Spinal cord (tissue), 9 donors: ENCODE measurements at regions not wholly inside any gene's neighbourhood (a gene's known extent, or its start where the extent isn't known, plus 50 kb on each side); places are given as distances from the start of the nearest gene placed in this dataset.
"Not testable (repeated sequence)": the region's sequence is repeated elsewhere in the genome, so short reads cannot be mapped to it uniquely, and the experiment has no call there.

ENCODE experiments used
- DNase-seq, 6 donors: peaks; one replicate each; pipeline versions ENCODE4 v3.0.0 to v3.0.0-alpha.2; 2013 to 2015; ENCODE audit warnings: low spot score in 6 of 6, low read depth in 4 of 6
- H3K27ac ChIP-seq: one replicate; pipeline ENCODE4 v1.5.1; 2013; ENCODE audit warnings: low read depth, low read length, control low read depth
- H3K27me3 ChIP-seq: one replicate; pipeline ENCODE4 v1.6.1; 2013; ENCODE audit warnings: low read length; ENCODE audit not compliant: control insufficient read depth, insufficient read depth
- H3K36me3 ChIP-seq: one replicate; pipeline ENCODE4 v1.6.1; 2013; ENCODE audit warnings: low read length; ENCODE audit not compliant: control insufficient read depth, insufficient read depth
- H3K4me1 ChIP-seq: one replicate; pipeline ENCODE4 v1.6.1; 2013; ENCODE audit warnings: low read length; ENCODE audit not compliant: control insufficient read depth, insufficient read depth
- H3K4me3 ChIP-seq: one replicate; pipeline ENCODE4 v1.5.1; 2013; ENCODE audit warnings: low read depth, low read length, control low read depth
- H3K9me3 ChIP-seq: one replicate; pipeline ENCODE4 v1.6.1; 2013; ENCODE audit warnings: low read length; ENCODE audit not compliant: control insufficient read depth, insufficient read depth
- WGBS: methylation state at CpG from one replicate; pipeline ENCODE4 v1.1.5; 2013; ENCODE audit warnings: missing lambda C conversion rate; ENCODE audit not compliant: insufficient coverage; 5-methylcytosine and 5-hydroxymethylcytosine counted together
- donor health status: healthy.

DNA sequence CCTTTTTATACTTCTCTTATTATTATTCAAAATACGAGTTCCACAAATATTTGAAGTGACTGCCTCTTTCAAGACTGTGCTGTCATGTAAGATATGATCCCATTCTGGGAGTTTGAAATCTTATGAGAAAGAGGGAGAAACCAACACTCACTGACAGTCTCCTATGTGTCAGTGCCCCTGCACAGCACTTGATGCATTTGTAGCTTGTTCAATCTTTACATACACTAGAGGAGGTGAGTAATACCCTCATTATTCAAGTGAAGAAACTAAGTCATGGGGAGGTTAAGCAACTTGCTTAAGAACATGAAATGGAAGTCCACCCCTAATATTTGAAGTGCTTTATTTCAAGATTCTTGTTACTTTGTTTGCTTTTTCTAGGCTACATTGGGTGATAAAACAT, 459.5 kb upstream of the FANCL start:
- no peaks in the 10 kb centered on the region for H3K4me1 ChIP-seq
- DNase-seq: no peak
- H3K27me3 ChIP-seq: no peaks in the 10 kb centered on the region
- no peaks in the 10 kb centered on the region for H3K36me3 ChIP-seq
- no CpG with 5 or more reads among the region's 1 CpG for WGBS
- H3K4me3 ChIP-seq: no peak overlapping the region
- no peaks in the 10 kb centered on the region for H3K9me3 ChIP-seq
- H3K27ac ChIP-seq: no peak overlapping the region

DNA sequence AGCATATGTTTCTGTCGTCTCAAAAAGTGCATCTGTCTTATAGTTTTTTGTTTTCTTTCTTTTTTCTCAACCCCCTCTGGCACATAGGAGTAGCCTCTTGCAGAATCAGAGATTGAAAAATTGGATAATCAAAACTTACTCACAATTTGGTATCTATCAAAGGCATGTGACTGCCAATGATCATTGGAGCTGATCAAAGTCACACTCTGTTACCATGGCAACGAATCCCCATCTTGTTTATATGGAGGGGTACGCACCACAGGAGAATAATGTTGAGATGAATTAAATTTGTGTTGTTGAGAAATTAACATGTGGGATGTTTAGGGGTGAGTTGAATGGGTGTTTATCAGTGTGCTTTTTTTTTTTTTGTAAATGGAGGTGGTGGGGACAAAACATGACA, 458.3 kb upstream of the FANCL start:
- Histone ChIP-seq H3K36me3 (no peaks in the 10 kb centered on the region), H3K27me3 (no peaks in the 10 kb centered on the region), H3K4me1 (no peaks in the 10 kb centered on the region), H3K9me3 (no peaks in the 10 kb centered on the region), H3K27ac (no peak overlapping the region), H3K4me3 (no peak overlapping the region)
- peak in 2 of 6 donors; percentile 41 to 72 for DNase-seq
- 63% methylated on average over 2 of the region's 3 CpGs for WGBS

DNA sequence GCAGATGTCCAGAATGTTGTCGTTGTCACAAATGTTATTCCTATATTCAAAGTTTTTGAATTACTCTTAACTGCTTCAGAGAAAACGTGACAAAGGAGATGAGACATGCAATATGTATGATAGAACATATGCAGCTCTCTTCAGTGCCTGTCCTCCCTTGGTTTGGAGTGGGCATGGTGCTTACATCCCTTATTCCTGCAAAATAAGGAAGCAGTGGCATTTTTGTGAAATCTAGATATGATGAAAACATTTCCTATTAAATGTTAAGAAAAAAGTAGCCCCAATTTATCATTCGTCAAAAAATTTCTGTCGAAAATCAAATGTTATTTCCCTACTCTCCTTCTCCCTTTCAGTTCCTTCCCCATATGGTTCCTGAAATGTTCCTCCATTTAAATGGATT, 457.5 kb upstream of the FANCL start:
- Histone ChIP-seq H3K4me1 (no peaks in the 10 kb centered on the region), H3K27me3 (no peaks in the 10 kb centered on the region), H3K4me3 (no peak overlapping the region), H3K27ac (no peak overlapping the region), H3K36me3 (no peaks in the 10 kb centered on the region), H3K9me3 (no peaks in the 10 kb centered on the region)
- WGBS: no CpG with 5 or more reads among the region's 4 CpGs
- DNase-seq: peak in 1 of 6 donors; percentile 47

DNA sequence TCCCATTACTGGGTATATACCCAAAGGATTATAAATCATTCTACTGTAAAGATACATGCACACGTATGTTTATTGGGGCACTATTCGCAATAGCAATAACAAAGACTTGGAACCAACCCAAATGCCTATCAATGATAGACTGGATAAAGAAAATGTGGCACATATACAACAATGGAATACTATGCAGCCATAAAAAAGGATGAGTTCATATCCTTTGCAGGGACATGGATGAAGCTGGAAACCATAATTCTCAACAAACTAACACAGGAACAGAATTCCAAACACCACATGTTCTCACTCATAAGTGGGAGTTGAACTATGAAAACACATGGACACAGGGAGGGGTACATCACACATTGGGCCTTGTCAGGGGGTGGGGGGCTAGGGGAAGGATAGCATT, 453.0 kb upstream of the FANCL start:
- not testable (repeated sequence) for H3K4me1 ChIP-seq, H3K4me3 ChIP-seq, H3K27me3 ChIP-seq, H3K27ac ChIP-seq, H3K36me3 ChIP-seq, H3K9me3 ChIP-seq, DNase-seq
- WGBS: 60% methylated on average over 1 of the region's 2 CpGs

DNA sequence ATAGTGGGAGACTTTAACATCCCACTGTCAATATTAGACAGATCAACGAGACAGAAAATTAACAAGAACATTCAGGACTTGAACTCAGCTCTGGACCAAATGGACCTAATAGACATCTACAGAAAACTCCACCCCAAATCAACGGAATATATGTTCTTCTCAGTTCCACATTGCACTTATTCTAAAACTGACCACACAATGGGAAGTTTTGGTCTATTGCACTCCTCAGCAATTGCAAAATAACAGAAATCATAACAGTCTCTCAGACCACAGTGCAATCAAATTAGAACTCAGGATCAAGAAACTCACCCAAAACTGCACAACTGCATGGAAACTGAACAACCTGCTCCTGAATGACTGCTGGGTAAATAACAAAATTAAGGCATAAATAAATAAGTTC, 449.9 kb upstream of the FANCL start:
- DNase-seq, H3K27ac ChIP-seq, H3K36me3 ChIP-seq, H3K4me1 ChIP-seq, H3K4me3 ChIP-seq, H3K27me3 ChIP-seq, H3K9me3 ChIP-seq: not testable (repeated sequence)
- WGBS: 86% methylated on average over 1 of the region's 2 CpGs

DNA sequence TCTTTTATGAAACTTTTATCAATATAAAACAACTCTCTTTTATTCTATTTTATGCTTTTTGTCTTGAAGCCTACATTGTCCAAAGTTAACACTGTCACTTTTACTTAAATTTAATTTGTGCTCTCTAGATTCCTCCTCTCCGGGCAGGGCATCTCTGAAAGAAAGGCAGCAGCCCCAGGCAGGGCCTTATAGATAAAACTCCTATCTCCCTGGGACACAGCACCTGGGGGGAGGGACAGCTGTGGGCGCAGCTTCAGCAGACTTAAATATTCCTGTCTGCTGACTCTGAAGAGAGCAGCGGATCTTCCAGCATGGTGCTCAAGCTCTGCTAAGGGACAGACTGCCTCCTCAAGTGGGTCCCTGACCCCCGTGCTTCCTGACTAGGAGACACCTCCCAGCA, 447.7 kb upstream of the FANCL start:
- Histone ChIP-seq H3K36me3 (no peaks in the 10 kb centered on the region), H3K4me3 (no peak overlapping the region), H3K27me3 (no peaks in the 10 kb centered on the region), H3K9me3 (no peaks in the 10 kb centered on the region), H3K4me1 (no peaks in the 10 kb centered on the region), H3K27ac (no peak overlapping the region)
- 82% methylated on average over 4 of the region's 4 CpGs for WGBS
- DNase-seq: no peak

DNA sequence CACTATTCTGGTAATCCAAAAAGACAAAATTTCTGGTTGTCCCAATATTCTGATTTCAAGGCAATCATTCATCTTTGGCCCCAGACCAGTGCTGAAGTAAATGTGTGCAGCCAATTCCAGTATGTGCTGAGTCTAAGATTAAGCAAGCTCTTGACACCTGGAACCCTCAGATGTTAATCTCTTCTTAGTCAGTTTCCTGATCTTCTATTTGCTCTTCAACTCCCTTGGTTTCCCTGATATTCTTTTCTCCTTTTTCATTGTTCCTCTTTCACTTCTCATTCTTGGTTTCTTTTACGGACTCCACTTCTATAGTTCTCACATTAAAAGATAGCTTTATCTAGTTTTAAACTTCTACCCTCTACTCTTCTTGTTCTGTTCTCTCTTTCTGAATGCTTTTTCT, 445.7 kb upstream of the FANCL start:
- H3K4me1 ChIP-seq: no peaks in the 10 kb centered on the region
- no peaks in the 10 kb centered on the region for H3K27me3 ChIP-seq
- DNase-seq: no peak
- no peaks in the 10 kb centered on the region for H3K9me3 ChIP-seq
- no peak overlapping the region for H3K27ac ChIP-seq
- H3K36me3 ChIP-seq: no peaks in the 10 kb centered on the region
- H3K4me3 ChIP-seq: no peak overlapping the region
- 91% methylated on average over 1 of the region's 1 CpG for WGBS

DNA sequence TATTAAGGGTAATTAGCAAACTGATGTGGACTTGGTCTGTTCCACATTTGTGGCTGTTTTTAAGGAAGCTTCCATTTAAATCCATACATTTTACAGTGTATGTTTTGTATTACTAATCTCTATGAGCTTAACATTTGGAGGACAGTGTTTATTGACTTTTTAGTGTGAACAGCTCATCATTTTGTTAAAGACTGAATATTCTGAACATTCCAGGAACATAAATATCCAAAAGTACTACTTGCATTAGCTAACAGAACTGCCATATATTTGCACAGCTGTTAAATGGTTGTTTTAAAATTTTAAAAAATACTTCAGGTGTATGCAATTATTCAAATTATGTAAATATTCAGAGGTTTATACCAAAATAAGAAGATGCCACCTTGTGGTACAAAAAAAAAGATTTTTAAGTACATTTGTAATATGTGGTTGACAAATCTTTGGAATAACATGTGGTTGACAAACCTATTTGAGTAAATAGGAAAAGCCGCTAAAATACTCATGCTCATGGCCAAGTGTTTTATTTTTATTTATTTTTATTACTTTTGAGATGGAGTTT, 439.7 kb upstream of the FANCL start:
- peak in 2 of 6 donors; percentile 9 to 50 for DNase-seq
- no CpG with 5 or more reads among the region's 1 CpG for WGBS
- no peaks in the 10 kb centered on the region for H3K4me1 ChIP-seq

DNA sequence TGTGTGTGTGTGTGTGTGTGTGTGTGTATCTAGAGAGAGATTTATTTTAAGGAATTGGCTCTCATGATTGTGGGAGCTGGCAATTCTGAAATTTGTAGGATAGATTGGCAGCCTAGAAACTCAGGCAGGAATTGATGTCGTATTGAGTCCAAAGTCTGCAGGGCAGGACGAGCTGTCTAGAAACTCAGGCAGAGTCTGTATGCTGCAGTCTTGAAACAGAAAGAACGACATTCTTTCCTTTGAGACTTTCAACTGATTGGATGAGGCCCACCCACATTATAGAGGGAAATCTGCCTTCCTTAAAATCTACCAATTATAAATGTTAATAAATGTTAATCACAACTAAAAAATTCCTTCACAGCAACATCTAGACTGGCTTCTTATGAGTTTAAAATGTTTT, 436.6 kb upstream of the FANCL start:
- WGBS: 88% methylated on average over 2 of the region's 3 CpGs
- DNase-seq: peak in 1 of 6 donors; percentile 18
- no peaks in the 10 kb centered on the region for H3K4me1 ChIP-seq
- H3K36me3 ChIP-seq: no peaks in the 10 kb centered on the region
- no peaks in the 10 kb centered on the region for H3K9me3 ChIP-seq
- no peaks in the 10 kb centered on the region for H3K27me3 ChIP-seq
- H3K4me3 ChIP-seq: no peak overlapping the region
- H3K27ac ChIP-seq: no peak overlapping the region

More for the DNA sequence above, 439.7 kb upstream of the FANCL start:
- no peaks in the 10 kb centered on the region for H3K27me3 ChIP-seq
- H3K36me3 ChIP-seq: no peaks in the 10 kb centered on the region
- no peaks in the 10 kb centered on the region for H3K9me3 ChIP-seq
- H3K27ac ChIP-seq: no peak overlapping the region
- no peak overlapping the region for H3K4me3 ChIP-seq

DNA sequence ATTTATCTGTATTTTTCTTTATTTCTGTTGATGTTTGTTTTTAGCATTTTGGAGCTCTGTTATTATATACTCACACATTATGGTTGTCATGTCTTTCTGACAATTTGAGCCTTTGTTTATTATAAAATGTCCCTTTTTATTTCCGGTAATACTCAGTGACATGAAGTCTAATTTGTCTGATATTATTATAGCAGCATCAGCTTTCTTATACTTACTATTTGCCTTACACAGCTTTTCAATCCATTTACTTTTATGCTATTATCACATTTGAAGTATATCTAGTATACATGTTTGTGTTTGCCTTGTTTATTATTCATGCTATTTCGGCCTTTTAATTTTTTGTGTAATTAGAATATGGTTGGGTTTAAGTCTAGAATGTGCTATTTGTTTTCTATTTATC, 430.6 kb upstream of the FANCL start:
- no peak for DNase-seq
- peaks cover 2% of the 10 kb centered on the region for H3K9me3 ChIP-seq
- no peaks in the 10 kb centered on the region for H3K27me3 ChIP-seq
- no peaks in the 10 kb centered on the region for H3K36me3 ChIP-seq
- WGBS: no CpG with 5 or more reads among the region's 2 CpGs
- no peak overlapping the region for H3K27ac ChIP-seq
- H3K4me1 ChIP-seq: no peaks in the 10 kb centered on the region
- no peak overlapping the region for H3K4me3 ChIP-seq
